Gastrocnemius medialis (tissue), 4 donors: ENCODE measurements at regions not wholly inside any gene's neighbourhood (a gene's known extent, or its start where the extent isn't known, plus 50 kb on each side); places are given as distances from the start of the nearest gene placed in this dataset.

ENCODE experiments used
- ATAC-seq, 2 donors: fragments of 150-250 bp; one replicate each; pipeline ENCODE4 v1.9.1; 2016
- DNase-seq, 2 donors: peaks; one replicate each; pipeline ENCODE4 v3.0.0-alpha.2; 2019
- H3K27ac ChIP-seq, 4 donors: fragments of 200-600 bp; sonication (generic); 1 replicate in 1 of 4; 2 replicates in 3 of 4; pipeline ENCODE4 v1.5.1; 2016 to 2018; ENCODE audit warnings: mild to moderate bottlenecking in 2 of 4, moderate library complexity in 1 of 4
- H3K27me3 ChIP-seq, 3 donors: fragments of 200-600 bp; sonication (generic) in 2 of 3; 1 replicate in 1 of 3; 2 replicates in 2 of 3; pipeline versions ENCODE4 v1.5.1 to v1.6.0; 2016 to 2019; ENCODE audit warnings: mild to moderate bottlenecking in 1 of 3, moderate library complexity in 1 of 3
- H3K36me3 ChIP-seq, 2 donors: fragments of 200-600 bp; sonication (generic) in 1 of 2; one replicate each; pipeline ENCODE4 v1.5.1; 2017 to 2018
- H3K4me1 ChIP-seq, 2 donors: fragments of 200-600 bp; sonication (generic) in 1 of 2; one replicate each; pipeline ENCODE4 v1.5.1; 2016 to 2017; ENCODE audit warnings: mild to moderate bottlenecking in 2 of 2
- H3K4me3 ChIP-seq, 4 donors: fragments of 200-600 bp; sonication (generic) in 3 of 4; 1 replicate in 1 of 4; 2 replicates in 3 of 4; pipeline ENCODE4 v1.5.1; 2016 to 2019; ENCODE audit warnings: mild to moderate bottlenecking in 2 of 4
- H3K9me3 ChIP-seq, 3 donors: fragments of 200-600 bp; sonication (generic) in 2 of 3; 1 replicate in 1 of 3; 2 replicates in 2 of 3; pipeline ENCODE4 v1.5.1; 2016 to 2019
- CTCF ChIP-seq, 5 experiments: fragments of 450-650 bp in 3 of 5; fragments of 200-600 bp in 2 of 5; sonication (generic) in 2 of 5; IDR thresholded peaks in 4 of 5; conservative IDR thresholded peaks in 1 of 5; 1 replicate in 4 of 5; 2 replicates in 1 of 5; pipeline ENCODE4 v1.5.1; 2016 to 2019; ENCODE audit warnings: antibody characterized with exemption in 5 of 5, mild to moderate bottlenecking in 3 of 5, moderate library complexity in 3 of 5
- POLR2A ChIP-seq, 2 donors: fragments of 450-650 bp; IDR thresholded peaks; one replicate each; pipeline ENCODE4 v1.6.1; 2017; ENCODE audit warnings: antibody characterized with exemption in 2 of 2, mild to moderate bottlenecking in 2 of 2, moderate library complexity in 2 of 2
- in situ Hi-C, 4 donors: fragments of 200-750 bp; cut with MboI; loops; one replicate each; pipeline versions ENCODE4 v1.15.0 to v1.8.0; 2017; ENCODE audit warnings: low sequenced_read_pairs in 4 of 4
- intact Hi-C: fragments of 100-400 bp; cut with DNase I; formaldehyde crosslinking; loops from one replicate; pipeline ENCODE4 v1.15.1; 2023; ENCODE audit warnings: low total_unique reads

GRCh38 chr20:52676283-52676995, 295.7 kb upstream of the TSHZ2 start:
- Histone ChIP-seq H3K9me3 (no peaks in the 10 kb centered on the region), H3K27ac (no peak overlapping the region), H3K4me1 (no peaks in the 10 kb centered on the region), H3K27me3 (no peaks in the 10 kb centered on the region), H3K36me3 (no peaks in the 10 kb centered on the region), H3K4me3 (no peak overlapping the region)
- TF ChIP-seq CTCF (IDR thresholded peaks at IDR 0.05 in 4 of 5, conservative IDR thresholded peaks at IDR 0.05 in 1 of 5) (no peak), POLR2A (IDR thresholded peaks at IDR 0.05) (no peak)
- DNase-seq (no peak), ATAC-seq (no peak)
- in situ Hi-C loops (no loop called here), intact Hi-C loops (no loop called here)

GRCh38 chr20:52675375-52675774, 296.8 kb upstream of the TSHZ2 start:
- Histone ChIP-seq H3K27me3 (no peaks in the 10 kb centered on the region), H3K27ac (no peak overlapping the region), H3K36me3 (no peaks in the 10 kb centered on the region), H3K4me3 (no peak overlapping the region), H3K9me3 (no peaks in the 10 kb centered on the region), H3K4me1 (no peaks in the 10 kb centered on the region)
- in situ Hi-C loops (no loop called here), intact Hi-C loops (no loop called here)
- ATAC-seq (no peak), DNase-seq (no peak)
- TF ChIP-seq CTCF (IDR thresholded peaks at IDR 0.05 in 4 of 5, conservative IDR thresholded peaks at IDR 0.05 in 1 of 5) (no peak), POLR2A (IDR thresholded peaks at IDR 0.05) (no peak)

GRCh38 chr20:52668626-52669025, 303.5 kb upstream of the TSHZ2 start:
- Histone ChIP-seq H3K9me3 (no peaks in the 10 kb centered on the region), H3K36me3 (no peaks in the 10 kb centered on the region), H3K27ac (no peak overlapping the region), H3K27me3 (no peaks in the 10 kb centered on the region), H3K4me3 (no peak overlapping the region), H3K4me1 (no peaks in the 10 kb centered on the region)
- DNase-seq = no peak
- in situ Hi-C loops (no loop called here), intact Hi-C loops (no loop called here)
- no peak for ATAC-seq
- no peak for TF ChIP-seq POLR2A (IDR thresholded peaks at IDR 0.05)
- TF ChIP-seq CTCF (IDR thresholded peaks at IDR 0.05 in 4 of 5, conservative IDR thresholded peaks at IDR 0.05 in 1 of 5) = no peak

GRCh38 chr20:52667358-52667757, 304.8 kb upstream of the TSHZ2 start:
- TF ChIP-seq POLR2A (IDR thresholded peaks at IDR 0.05) = no peak
- TF ChIP-seq CTCF (IDR thresholded peaks at IDR 0.05 in 4 of 5, conservative IDR thresholded peaks at IDR 0.05 in 1 of 5) = no peak
- no peak for ATAC-seq
- no peaks in the 10 kb centered on the region for H3K36me3 ChIP-seq
- no peaks in the 10 kb centered on the region for H3K27me3 ChIP-seq
- H3K9me3 ChIP-seq = no peaks in the 10 kb centered on the region
- in situ Hi-C loops = no loop called here
- DNase-seq = no peak
- no peaks in the 10 kb centered on the region for H3K4me1 ChIP-seq
- H3K4me3 ChIP-seq = no peak overlapping the region
- no peak overlapping the region for H3K27ac ChIP-seq
- intact Hi-C loops = no loop called here

GRCh38 chr20:52665441-52665840, 306.7 kb upstream of the TSHZ2 start:
- no peak for DNase-seq
- Histone ChIP-seq H3K9me3 (no peaks in the 10 kb centered on the region), H3K27me3 (no peaks in the 10 kb centered on the region), H3K36me3 (no peaks in the 10 kb centered on the region), H3K4me1 (no peaks in the 10 kb centered on the region), H3K27ac (no peak overlapping the region), H3K4me3 (no peak overlapping the region)
- intact Hi-C loops (no loop called here), in situ Hi-C loops (no loop called here)
- no peak for ATAC-seq
- TF ChIP-seq CTCF (IDR thresholded peaks at IDR 0.05 in 4 of 5, conservative IDR thresholded peaks at IDR 0.05 in 1 of 5) = no peak
- no peak for TF ChIP-seq POLR2A (IDR thresholded peaks at IDR 0.05)
